ENCODE measurements at regions not wholly inside any gene's neighbourhood (a gene's known extent, or its start where the extent isn't known, plus 50 kb on each side); places are given as distances from the start of the nearest gene placed in this dataset.

GRCh38 chr2:18824325-18824790 lies 235.0 kb upstream of the NT5C1B start:
- TF ChIP-seq TEAD4 (IDR thresholded peaks at IDR 0.05): no peak
- no peak for TF ChIP-seq CREB1 (IDR thresholded peaks at IDR 0.05; ENCODE audit: low read depth)
- no peak for TF ChIP-seq FOXM1 (IDR thresholded peaks at IDR 0.05; ENCODE audit: borderline replicate concordance, low read depth)
- no peak for TF ChIP-seq RAD21 (IDR thresholded peaks at IDR 0.05; ENCODE audit: low read depth)
- TF ChIP-seq, protein P1, sequence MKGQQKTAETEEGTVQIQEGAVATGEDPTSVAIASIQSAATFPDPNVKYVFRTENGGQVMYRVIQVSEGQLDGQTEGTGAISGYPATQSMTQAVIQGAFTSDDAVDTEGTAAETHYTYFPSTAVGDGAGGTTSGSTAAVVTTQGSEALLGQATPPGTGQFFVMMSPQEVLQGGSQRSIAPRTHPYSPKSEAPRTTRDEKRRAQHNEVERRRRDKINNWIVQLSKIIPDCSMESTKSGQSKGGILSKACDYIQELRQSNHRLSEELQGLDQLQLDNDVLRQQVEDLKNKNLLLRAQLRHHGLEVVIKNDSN (IDR thresholded peaks at IDR 0.05): no peak
- no peak for TF ChIP-seq YY1 (IDR thresholded peaks at IDR 0.05; ENCODE audit: low read depth)
- no peak for TF ChIP-seq TAF1 (IDR thresholded peaks at IDR 0.05; ENCODE audit: low read depth)
- no peak for TF ChIP-seq CEBPB (IDR thresholded peaks at IDR 0.05)
- TF ChIP-seq ZBTB7A (IDR thresholded peaks at IDR 0.05; ENCODE audit: low read depth): no peak
- TF ChIP-seq NFIC (IDR thresholded peaks at IDR 0.05): no peak
- no peak for TF ChIP-seq REST (IDR thresholded peaks at IDR 0.05; ENCODE audit: low read depth)
- no peak for TF ChIP-seq EGR1 (IDR thresholded peaks at IDR 0.05)
- TF ChIP-seq, protein P2, sequence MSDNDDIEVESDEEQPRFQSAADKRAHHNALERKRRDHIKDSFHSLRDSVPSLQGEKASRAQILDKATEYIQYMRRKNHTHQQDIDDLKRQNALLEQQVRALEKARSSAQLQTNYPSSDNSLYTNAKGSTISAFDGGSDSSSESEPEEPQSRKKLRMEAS (IDR thresholded peaks at IDR 0.05): no peak
- TF ChIP-seq EP300 (IDR thresholded peaks at IDR 0.05; ENCODE audit: borderline replicate concordance): no peak
- TF ChIP-seq TCF12 (IDR thresholded peaks at IDR 0.05; ENCODE audit: low read depth): no peak

DNA sequence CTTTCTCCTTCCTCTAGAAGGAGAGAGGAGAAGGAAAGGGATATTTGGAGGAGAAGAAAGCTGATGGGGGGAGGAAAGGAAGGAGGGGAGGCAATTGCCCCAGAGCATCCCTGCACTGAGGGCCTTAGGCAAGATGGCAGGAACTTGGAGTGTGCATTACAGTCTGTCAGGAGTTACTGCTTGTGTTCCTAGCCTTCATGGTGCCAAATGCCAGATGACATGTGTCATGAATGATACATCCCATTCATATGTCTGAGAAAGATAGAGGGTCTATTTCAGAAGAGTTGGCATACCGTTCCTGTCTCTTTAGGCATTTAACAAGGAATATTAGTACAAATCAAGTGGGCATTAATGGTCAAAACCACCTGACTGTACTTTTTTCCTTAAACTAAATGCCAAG lies 232.1 kb upstream of the NT5C1B start:
- TF ChIP-seq EGR1 (IDR thresholded peaks at IDR 0.05) (no peak), REST (IDR thresholded peaks at IDR 0.05; ENCODE audit: low read depth) (no peak), FOXM1 (IDR thresholded peaks at IDR 0.05; ENCODE audit: borderline replicate concordance, low read depth) (no peak), CEBPB (IDR thresholded peaks at IDR 0.05) (no peak), NFIC (IDR thresholded peaks at IDR 0.05) (no peak), TEAD4 (IDR thresholded peaks at IDR 0.05) (no peak), RAD21 (IDR thresholded peaks at IDR 0.05; ENCODE audit: low read depth) (no peak), TAF1 (IDR thresholded peaks at IDR 0.05; ENCODE audit: low read depth) (no peak), CREB1 (IDR thresholded peaks at IDR 0.05; ENCODE audit: low read depth) (no peak), YY1 (IDR thresholded peaks at IDR 0.05; ENCODE audit: low read depth) (no peak), TCF12 (IDR thresholded peaks at IDR 0.05; ENCODE audit: low read depth) (no peak), EP300 (IDR thresholded peaks at IDR 0.05; ENCODE audit: borderline replicate concordance) (no peak), ZBTB7A (IDR thresholded peaks at IDR 0.05; ENCODE audit: low read depth) (no peak)
- TF ChIP-seq, protein P2 (IDR thresholded peaks at IDR 0.05): no peak
- TF ChIP-seq, protein P1 (IDR thresholded peaks at IDR 0.05): no peak

- no peak for TF ChIP-seq EGR1 (IDR thresholded peaks at IDR 0.05)
- TF ChIP-seq ZBTB7A (IDR thresholded peaks at IDR 0.05; ENCODE audit: low read depth): no peak
- no peak for TF ChIP-seq RAD21 (IDR thresholded peaks at IDR 0.05; ENCODE audit: low read depth)
- TF ChIP-seq FOXM1 (IDR thresholded peaks at IDR 0.05; ENCODE audit: borderline replicate concordance, low read depth): no peak
- no peak for TF ChIP-seq TAF1 (IDR thresholded peaks at IDR 0.05; ENCODE audit: low read depth)
- TF ChIP-seq NFIC (IDR thresholded peaks at IDR 0.05): no peak
- TF ChIP-seq EP300 (IDR thresholded peaks at IDR 0.05; ENCODE audit: borderline replicate concordance): no peak
- TF ChIP-seq, protein P1 (IDR thresholded peaks at IDR 0.05): no peak
- TF ChIP-seq TEAD4 (IDR thresholded peaks at IDR 0.05): no peak
Observed at GRCh38 chr2:18820966-18821365, 231.6 kb upstream of the NT5C1B start.

DNA sequence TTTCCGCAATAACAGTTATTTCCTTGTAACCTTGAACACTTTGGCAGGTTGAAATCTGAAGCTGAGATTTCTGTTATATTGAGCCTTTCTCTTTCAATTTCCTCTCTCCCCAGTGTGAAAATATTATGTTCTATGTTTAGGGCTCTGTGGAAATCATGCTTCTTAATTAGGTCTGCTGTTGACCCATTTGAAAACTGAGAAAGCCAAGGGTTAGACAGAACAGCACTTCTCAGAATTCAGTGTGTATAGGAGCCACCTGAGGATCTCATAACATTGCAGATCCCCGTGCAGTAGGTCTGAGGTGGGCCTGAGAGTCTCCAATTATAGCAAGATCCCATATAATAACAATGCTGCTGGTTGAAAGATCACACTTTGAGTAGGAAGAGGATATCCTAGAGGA lies 230.2 kb upstream of the NT5C1B start:
- TF ChIP-seq NFIC (IDR thresholded peaks at IDR 0.05) (no peak), TCF12 (IDR thresholded peaks at IDR 0.05; ENCODE audit: low read depth) (no peak), YY1 (IDR thresholded peaks at IDR 0.05; ENCODE audit: low read depth) (no peak), REST (IDR thresholded peaks at IDR 0.05; ENCODE audit: low read depth) (no peak), FOXM1 (IDR thresholded peaks at IDR 0.05; ENCODE audit: borderline replicate concordance, low read depth) (no peak), TEAD4 (IDR thresholded peaks at IDR 0.05) (no peak), RAD21 (IDR thresholded peaks at IDR 0.05; ENCODE audit: low read depth) (no peak), EGR1 (IDR thresholded peaks at IDR 0.05) (no peak), ZBTB7A (IDR thresholded peaks at IDR 0.05; ENCODE audit: low read depth) (no peak), EP300 (IDR thresholded peaks at IDR 0.05; ENCODE audit: borderline replicate concordance) (no peak), CEBPB (IDR thresholded peaks at IDR 0.05) (no peak), CREB1 (IDR thresholded peaks at IDR 0.05; ENCODE audit: low read depth) (no peak), TAF1 (IDR thresholded peaks at IDR 0.05; ENCODE audit: low read depth) (no peak)
- TF ChIP-seq, protein P2 (IDR thresholded peaks at IDR 0.05): no peak
- TF ChIP-seq, protein P1 (IDR thresholded peaks at IDR 0.05): no peak
